Upper lobe of left lung (tissue), 6 donors: ENCODE measurements at regions not wholly inside any gene's neighbourhood (a gene's known extent, or its start where the extent isn't known, plus 50 kb on each side); places are given as distances from the start of the nearest gene placed in this dataset.

Source experiments
- ATAC-seq, 2 donors: fragments of 200-7000 bp; cut with Tn5 transposase; one replicate each; pipeline ENCODE4 v1.9.1; 2022; ENCODE audit warnings: mild to moderate bottlenecking in 2 of 2, moderate library complexity in 2 of 2; ENCODE audit not compliant: low FRiP score in 2 of 2
- DNase-seq, 2 donors: peaks; one replicate each; pipeline ENCODE4 v3.0.0-alpha.2; 2019 to 2020
- H3K27ac ChIP-seq, 4 donors: fragments of 200-600 bp; sonication (generic); one replicate each; pipeline ENCODE4 v1.5.1; 2016 to 2019
- H3K27me3 ChIP-seq, 4 donors: fragments of 200-600 bp; sonication (generic); one replicate each; pipeline ENCODE4 v1.5.1; 2017 to 2019
- H3K36me3 ChIP-seq, 4 donors: fragments of 200-600 bp; sonication (generic); one replicate each; pipeline ENCODE4 v1.5.1; 2016 to 2019
- H3K4me1 ChIP-seq, 4 donors: fragments of 200-600 bp; sonication (generic); one replicate each; pipeline ENCODE4 v1.5.1; 2018 to 2019
- H3K4me3 ChIP-seq, 4 donors: fragments of 200-600 bp; sonication (generic); one replicate each; pipeline ENCODE4 v1.5.1; 2017 to 2019; ENCODE audit warnings: mild to moderate bottlenecking in 2 of 4, moderate library complexity in 1 of 4
- H3K9me3 ChIP-seq, 4 donors: fragments of 200-600 bp; sonication (generic); one replicate each; pipeline ENCODE4 v1.5.1; 2018 to 2019
- CTCF ChIP-seq, 6 experiments: fragments of 450-650 bp in 4 of 6; fragments of 200-600 bp in 2 of 6; sonication (generic) in 2 of 6; IDR thresholded peaks; one replicate each; pipeline ENCODE4 v1.5.1; 2016 to 2019; ENCODE audit warnings: antibody characterized with exemption in 6 of 6
- EP300 ChIP-seq, 4 donors: sonication (generic); formaldehyde crosslinking; IDR thresholded peaks; one replicate each; pipeline ENCODE4 v1.5.1; 2017; ENCODE audit warnings: antibody characterized with exemption in 4 of 4, control low read depth in 2 of 4
- POLR2A ChIP-seq, 4 donors: fragments of 450-650 bp; IDR thresholded peaks; one replicate each; pipeline ENCODE4 v1.5.1; 2016 to 2017; ENCODE audit warnings: antibody characterized with exemption in 4 of 4, mild to moderate bottlenecking in 2 of 4
- POLR2AphosphoS5 ChIP-seq, 2 donors: sonication (generic); formaldehyde crosslinking; IDR thresholded peaks; one replicate each; pipeline ENCODE4 v1.5.1; 2017; ENCODE audit warnings: antibody characterized with exemption in 2 of 2
- WGBS, 2 donors: methylation state at CpG; one replicate each; pipeline ENCODE4 v1.1.5; 2017 to 2018; 5-methylcytosine and 5-hydroxymethylcytosine counted together
- donor health status: DM: no; HTN: no; CAD: no; lungs with moderate emphysema.
- donor health status: DM: no; HTN: yes; CAD: no; lungs with severe emphysema.

- no peak for DNase-seq
- no peak overlapping the region for H3K4me3 ChIP-seq
- 92 to 96% methylated on average over 1 of the region's 1 CpG for WGBS, 2 donors
- H3K4me1 ChIP-seq: no peaks in the 10 kb centered on the region
- ATAC-seq: no peak
- no peaks in the 10 kb centered on the region for H3K27me3 ChIP-seq
- no peaks in the 10 kb centered on the region for H3K9me3 ChIP-seq
- H3K27ac ChIP-seq: no peak overlapping the region
- no peaks in the 10 kb centered on the region for H3K36me3 ChIP-seq
- TF ChIP-seq POLR2AphosphoS5 (IDR thresholded peaks at IDR 0.05) (no peak), EP300 (IDR thresholded peaks at IDR 0.05) (no peak), CTCF (IDR thresholded peaks at IDR 0.05) (no peak), POLR2A (IDR thresholded peaks at IDR 0.05) (no peak)
Observed at GRCh38 chr14:51307551-51307950, 67.5 kb downstream of the TMX1 start.

GRCh38 chr14:51308866-51309265 is 68.8 kb downstream of the TMX1 start:
- Histone ChIP-seq H3K36me3 (no peaks in the 10 kb centered on the region), H3K9me3 (no peaks in the 10 kb centered on the region), H3K4me3 (no peak overlapping the region), H3K4me1 (no peaks in the 10 kb centered on the region), H3K27ac (no peak overlapping the region), H3K27me3 (no peaks in the 10 kb centered on the region)
- ATAC-seq: no peak
- no peak for DNase-seq
- TF ChIP-seq POLR2A (IDR thresholded peaks at IDR 0.05) (no peak), CTCF (IDR thresholded peaks at IDR 0.05) (no peak), EP300 (IDR thresholded peaks at IDR 0.05) (no peak), POLR2AphosphoS5 (IDR thresholded peaks at IDR 0.05) (no peak)

GRCh38 chr14:51310505-51310944 is 70.5 kb downstream of the TMX1 start:
- ATAC-seq: peak in 1 of 2 donors; percentile 66
- WGBS, 2 donors: 72 to 76% methylated on average over 1 of the region's 1 CpG
- peak overlapping the region in 1 of 4 donors; percentile 30 for H3K27ac ChIP-seq
- H3K36me3 ChIP-seq: no peaks in the 10 kb centered on the region
- H3K9me3 ChIP-seq: no peaks in the 10 kb centered on the region
- H3K4me3 ChIP-seq: no peak overlapping the region
- H3K4me1 ChIP-seq: no peaks in the 10 kb centered on the region
- H3K27me3 ChIP-seq: no peaks in the 10 kb centered on the region
- TF ChIP-seq POLR2A (IDR thresholded peaks at IDR 0.05) (no peak), CTCF (IDR thresholded peaks at IDR 0.05) (no peak), POLR2AphosphoS5 (IDR thresholded peaks at IDR 0.05) (no peak)
- DNase-seq: no peak

- Histone ChIP-seq H3K27ac (no peak overlapping the region), H3K9me3 (no peaks in the 10 kb centered on the region), H3K36me3 (no peaks in the 10 kb centered on the region), H3K27me3 (no peaks in the 10 kb centered on the region), H3K4me1 (peaks cover 0 to 2% (median 0%) of the 10 kb centered on the region in 4 donors), H3K4me3 (no peak overlapping the region)
- no peak for ATAC-seq
- 70 to 71% methylated on average over 4 of the region's 4 CpGs for WGBS, 2 donors
- no peak for DNase-seq
- no peak for TF ChIP-seq CTCF (IDR thresholded peaks at IDR 0.05)
- no peak for TF ChIP-seq POLR2A (IDR thresholded peaks at IDR 0.05)
- no peak for TF ChIP-seq POLR2AphosphoS5 (IDR thresholded peaks at IDR 0.05)
- no peak for TF ChIP-seq EP300 (IDR thresholded peaks at IDR 0.05)
Observed at GRCh38 chr14:51314321-51315015, 74.4 kb downstream of the TMX1 start.

GRCh38 chr14:51317373-51317772 is 77.3 kb downstream of the TMX1 start:
- peaks cover 0 to 5% (median 0%) of the 10 kb centered on the region in 4 donors for H3K4me1 ChIP-seq
- H3K4me3 ChIP-seq: no peak overlapping the region
- no peaks in the 10 kb centered on the region for H3K36me3 ChIP-seq
- H3K27ac ChIP-seq: no peak overlapping the region
- DNase-seq (no peak), ATAC-seq (no peak)
- WGBS, 2 donors: 76 to 78% methylated on average over 2 of the region's 2 CpGs
- TF ChIP-seq CTCF (IDR thresholded peaks at IDR 0.05): no peak
- TF ChIP-seq EP300 (IDR thresholded peaks at IDR 0.05): no peak
- H3K27me3 ChIP-seq: no peaks in the 10 kb centered on the region
- H3K9me3 ChIP-seq: no peaks in the 10 kb centered on the region
